ENCODE measurements at regions not wholly inside any gene's neighbourhood (a gene's known extent, or its start where the extent isn't known, plus 50 kb on each side); places are given as distances from the start of the nearest gene placed in this dataset.

DNA sequence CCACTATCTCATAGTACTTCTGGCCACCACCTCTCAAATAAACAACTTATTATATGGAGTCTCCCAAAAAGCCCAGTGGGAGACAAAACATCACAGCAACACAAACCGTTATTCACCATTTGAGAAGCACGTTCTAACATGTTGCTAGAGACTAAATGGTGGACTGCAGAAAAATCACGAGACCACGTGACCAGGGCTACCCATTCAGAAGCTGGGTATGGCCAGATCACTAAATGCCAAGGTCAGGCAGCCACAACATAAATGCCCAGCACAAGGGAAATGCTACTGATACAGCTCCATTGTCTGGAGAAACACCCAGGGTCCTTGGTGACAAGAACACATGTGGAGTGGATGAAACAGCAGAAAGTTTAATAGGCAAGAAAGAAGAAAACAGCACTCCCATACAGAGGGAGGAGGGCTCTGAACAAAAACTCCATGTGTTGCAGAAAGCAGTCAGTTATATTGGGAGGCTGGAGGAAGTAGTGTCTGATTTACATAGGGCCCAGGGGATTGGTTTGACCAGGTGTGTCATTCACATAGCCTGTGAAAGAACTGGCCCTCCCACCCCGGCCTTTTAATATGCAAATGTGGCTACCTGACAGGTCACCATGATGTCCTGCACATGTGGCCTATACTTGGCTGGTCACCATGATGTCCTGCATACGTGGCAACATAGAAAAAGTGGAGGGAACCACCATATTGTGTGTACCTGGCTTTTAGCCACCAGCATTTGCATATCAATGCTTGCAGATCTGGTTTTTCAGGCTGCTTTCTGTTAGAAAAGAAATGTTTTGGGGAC lies 97.2 kb downstream of the TRIM36 start:
- TF ChIP-seq, protein P1, sequence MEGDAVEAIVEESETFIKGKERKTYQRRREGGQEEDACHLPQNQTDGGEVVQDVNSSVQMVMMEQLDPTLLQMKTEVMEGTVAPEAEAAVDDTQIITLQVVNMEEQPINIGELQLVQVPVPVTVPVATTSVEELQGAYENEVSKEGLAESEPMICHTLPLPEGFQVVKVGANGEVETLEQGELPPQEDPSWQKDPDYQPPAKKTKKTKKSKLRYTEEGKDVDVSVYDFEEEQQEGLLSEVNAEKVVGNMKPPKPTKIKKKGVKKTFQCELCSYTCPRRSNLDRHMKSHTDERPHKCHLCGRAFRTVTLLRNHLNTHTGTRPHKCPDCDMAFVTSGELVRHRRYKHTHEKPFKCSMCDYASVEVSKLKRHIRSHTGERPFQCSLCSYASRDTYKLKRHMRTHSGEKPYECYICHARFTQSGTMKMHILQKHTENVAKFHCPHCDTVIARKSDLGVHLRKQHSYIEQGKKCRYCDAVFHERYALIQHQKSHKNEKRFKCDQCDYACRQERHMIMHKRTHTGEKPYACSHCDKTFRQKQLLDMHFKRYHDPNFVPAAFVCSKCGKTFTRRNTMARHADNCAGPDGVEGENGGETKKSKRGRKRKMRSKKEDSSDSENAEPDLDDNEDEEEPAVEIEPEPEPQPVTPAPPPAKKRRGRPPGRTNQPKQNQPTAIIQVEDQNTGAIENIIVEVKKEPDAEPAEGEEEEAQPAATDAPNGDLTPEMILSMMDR (IDR thresholded peaks at IDR 0.05 in 8 of 11, conservative IDR thresholded peaks at IDR 0.05 in 3 of 11), result no peak
- TF ChIP-seq POLR2A (IDR thresholded peaks at IDR 0.05) (no peak), POLR2AphosphoS5 (IDR thresholded peaks at IDR 0.05) (no peak)
